ENCODE measurements at regions not wholly inside any gene's neighbourhood (a gene's known extent, or its start where the extent isn't known, plus 50 kb on each side); places are given as distances from the start of the nearest gene placed in this dataset.

DNA sequence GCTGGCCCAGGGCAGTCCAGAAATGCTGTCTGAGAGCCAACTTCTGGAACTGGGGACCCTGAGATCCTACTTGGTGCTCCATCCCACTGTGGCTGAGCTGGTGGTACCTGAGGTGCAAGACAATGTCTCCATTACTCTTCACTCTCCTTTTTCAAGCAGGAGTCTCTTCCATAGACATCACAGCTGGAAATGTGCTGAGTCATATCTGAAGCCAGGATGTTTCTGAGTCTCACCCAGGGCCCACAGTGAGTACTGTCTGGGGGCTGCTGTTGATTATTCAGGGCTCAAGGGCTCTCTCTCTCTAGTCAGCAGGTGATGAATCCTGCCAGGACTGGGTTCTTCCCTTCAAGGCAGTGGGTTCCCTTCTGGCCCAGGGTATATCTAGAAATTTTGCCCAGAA is 145.2 kb upstream of the TAS2R1 start:
- intact Hi-C loops (cut with DNase I) = no loop called here
- no peaks in the 10 kb centered on the region for H3K36me3 ChIP-seq (ENCODE audit: control insufficient read depth in 2 of 3, insufficient read depth in 3 of 3, low read length in 3 of 3)
- H3K4me1 ChIP-seq (ENCODE audit: control insufficient read depth in 2 of 3, insufficient read depth in 2 of 3, low read depth in 1 of 3, low read length in 3 of 3) = no peaks in the 10 kb centered on the region
- H3K9ac ChIP-seq (ENCODE audit: low read length in 3 of 3) = no peak overlapping the region
- H3K9me3 ChIP-seq (ENCODE audit: control insufficient read depth in 2 of 3, insufficient read depth in 1 of 3, low read length in 3 of 3) = no peaks in the 10 kb centered on the region
- H3K4me3 ChIP-seq (ENCODE audit: low read length in 3 of 3) = no peak overlapping the region
- TF ChIP-seq, protein P1, sequence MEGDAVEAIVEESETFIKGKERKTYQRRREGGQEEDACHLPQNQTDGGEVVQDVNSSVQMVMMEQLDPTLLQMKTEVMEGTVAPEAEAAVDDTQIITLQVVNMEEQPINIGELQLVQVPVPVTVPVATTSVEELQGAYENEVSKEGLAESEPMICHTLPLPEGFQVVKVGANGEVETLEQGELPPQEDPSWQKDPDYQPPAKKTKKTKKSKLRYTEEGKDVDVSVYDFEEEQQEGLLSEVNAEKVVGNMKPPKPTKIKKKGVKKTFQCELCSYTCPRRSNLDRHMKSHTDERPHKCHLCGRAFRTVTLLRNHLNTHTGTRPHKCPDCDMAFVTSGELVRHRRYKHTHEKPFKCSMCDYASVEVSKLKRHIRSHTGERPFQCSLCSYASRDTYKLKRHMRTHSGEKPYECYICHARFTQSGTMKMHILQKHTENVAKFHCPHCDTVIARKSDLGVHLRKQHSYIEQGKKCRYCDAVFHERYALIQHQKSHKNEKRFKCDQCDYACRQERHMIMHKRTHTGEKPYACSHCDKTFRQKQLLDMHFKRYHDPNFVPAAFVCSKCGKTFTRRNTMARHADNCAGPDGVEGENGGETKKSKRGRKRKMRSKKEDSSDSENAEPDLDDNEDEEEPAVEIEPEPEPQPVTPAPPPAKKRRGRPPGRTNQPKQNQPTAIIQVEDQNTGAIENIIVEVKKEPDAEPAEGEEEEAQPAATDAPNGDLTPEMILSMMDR (IDR thresholded peaks at IDR 0.05; ENCODE audit: borderline replicate concordance, extremely low read depth, insufficient read depth) = no peak
- no peak for DNase-seq
- H3K27me3 ChIP-seq (ENCODE audit: control insufficient read depth, insufficient read depth, low read length) = no peaks in the 10 kb centered on the region
- no peak overlapping the region for H3K27ac ChIP-seq (ENCODE audit: low read depth in 2 of 2, low read length in 2 of 2)
- FAIRE-seq = no peak

DNA sequence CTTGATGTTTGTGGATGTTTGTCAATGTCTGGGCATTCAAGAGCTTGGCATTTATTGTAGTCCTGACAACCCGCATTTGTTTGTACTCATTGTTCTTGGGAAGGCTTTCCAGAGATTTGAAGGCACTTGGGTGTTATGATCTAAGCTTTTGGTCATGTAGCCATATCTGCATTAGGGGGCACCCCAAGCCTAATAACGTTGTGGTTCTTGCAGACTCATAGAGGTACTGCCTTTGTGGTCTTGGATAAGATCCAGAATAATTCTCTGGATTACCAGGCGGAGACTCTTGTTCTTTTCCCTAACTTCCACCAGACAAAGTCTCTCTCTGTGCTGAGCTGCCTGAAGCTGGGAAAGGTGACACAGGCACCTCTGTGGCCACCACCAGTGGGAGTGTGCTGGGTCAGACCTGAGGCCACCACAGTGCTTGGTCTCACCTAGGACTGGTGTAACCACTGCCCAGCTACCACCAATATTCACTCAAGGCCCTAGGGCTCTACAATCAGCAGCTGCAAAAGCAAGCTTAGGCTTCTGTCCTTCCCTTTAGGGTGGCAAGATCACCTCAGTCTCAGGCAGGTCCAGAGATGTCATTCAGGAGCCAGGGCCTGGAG is 144.4 kb upstream of the TAS2R1 start:
- H3K4me3 ChIP-seq (ENCODE audit: low read length in 3 of 3) = no peak overlapping the region
- no peaks in the 10 kb centered on the region for H3K27me3 ChIP-seq (ENCODE audit: control insufficient read depth, insufficient read depth, low read length)
- intact Hi-C loops (cut with DNase I) = no loop called here
- DNase-seq = peak in 1 of 5 donors; percentile 40
- no peaks in the 10 kb centered on the region for H3K4me1 ChIP-seq (ENCODE audit: control insufficient read depth in 2 of 3, insufficient read depth in 2 of 3, low read depth in 1 of 3, low read length in 3 of 3)
- no peak for FAIRE-seq
- no peaks in the 10 kb centered on the region for H3K36me3 ChIP-seq (ENCODE audit: control insufficient read depth in 2 of 3, insufficient read depth in 3 of 3, low read length in 3 of 3)
- no peak overlapping the region for H3K9ac ChIP-seq (ENCODE audit: low read length in 3 of 3)
- H3K9me3 ChIP-seq (ENCODE audit: control insufficient read depth in 2 of 3, insufficient read depth in 1 of 3, low read length in 3 of 3) = no peaks in the 10 kb centered on the region
- TF ChIP-seq, protein P1 (IDR thresholded peaks at IDR 0.05; ENCODE audit: borderline replicate concordance, extremely low read depth, insufficient read depth) = no peak
- H3K27ac ChIP-seq (ENCODE audit: low read depth in 2 of 2, low read length in 2 of 2) = no peak overlapping the region

DNA sequence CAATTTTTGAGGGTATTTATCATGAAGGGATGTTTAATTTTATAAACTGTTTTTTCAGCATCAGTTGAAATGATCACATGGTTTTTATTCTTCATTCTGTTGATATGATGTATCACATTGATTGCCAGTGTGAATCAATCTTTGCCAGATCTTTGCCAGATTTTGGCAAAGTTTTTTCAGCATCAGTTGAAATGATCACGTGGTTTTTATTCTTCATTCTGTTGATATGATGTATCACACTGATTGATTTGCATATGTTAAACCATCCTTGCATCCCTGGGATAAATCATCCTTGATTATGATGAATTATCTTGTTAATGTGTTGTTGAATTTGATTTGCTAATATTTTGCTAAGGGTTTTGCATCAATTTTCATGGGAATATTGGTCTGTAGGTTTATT is 140.9 kb upstream of the TAS2R1 start:
- DNase-seq = no peak
- no peak overlapping the region for H3K27ac ChIP-seq (ENCODE audit: low read depth in 2 of 2, low read length in 2 of 2)
- H3K9ac ChIP-seq (ENCODE audit: low read length in 3 of 3) = no peak overlapping the region
- H3K36me3 ChIP-seq (ENCODE audit: control insufficient read depth in 2 of 3, insufficient read depth in 3 of 3, low read length in 3 of 3) = no peaks in the 10 kb centered on the region
- TF ChIP-seq, protein P1 (IDR thresholded peaks at IDR 0.05; ENCODE audit: borderline replicate concordance, extremely low read depth, insufficient read depth) = no peak
- H3K4me3 ChIP-seq (ENCODE audit: low read length in 3 of 3) = no peak overlapping the region
- FAIRE-seq = no peak
- intact Hi-C loops (cut with DNase I) = no loop called here
- H3K9me3 ChIP-seq (ENCODE audit: control insufficient read depth in 2 of 3, insufficient read depth in 1 of 3, low read length in 3 of 3) = no peaks in the 10 kb centered on the region
- no peaks in the 10 kb centered on the region for H3K4me1 ChIP-seq (ENCODE audit: control insufficient read depth in 2 of 3, insufficient read depth in 2 of 3, low read depth in 1 of 3, low read length in 3 of 3)
- H3K27me3 ChIP-seq (ENCODE audit: control insufficient read depth, insufficient read depth, low read length) = no peaks in the 10 kb centered on the region

DNA sequence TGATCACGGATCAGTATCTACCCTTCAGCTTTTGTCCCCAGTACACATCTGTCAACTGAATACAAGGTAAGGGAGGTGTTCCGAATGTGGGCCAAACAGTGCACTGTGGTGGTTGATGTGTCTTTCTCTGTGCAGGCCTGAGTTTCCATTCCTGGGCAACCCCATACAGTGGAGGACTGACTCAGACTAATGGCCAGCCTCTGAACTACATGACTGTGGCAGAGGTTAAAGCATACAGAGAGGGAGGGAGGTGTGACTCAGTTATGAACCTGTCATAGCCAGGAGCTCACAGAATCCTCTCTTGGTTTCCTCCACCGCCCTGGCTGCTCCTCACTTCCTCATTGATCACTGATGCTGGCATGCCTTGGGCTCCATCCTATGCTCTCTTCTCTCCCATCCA is 136.4 kb upstream of the TAS2R1 start:
- intact Hi-C loops (cut with DNase I) = no loop called here
- FAIRE-seq = no peak
- H3K27me3 ChIP-seq (ENCODE audit: control insufficient read depth, insufficient read depth, low read length) = no peaks in the 10 kb centered on the region

More for the DNA sequence above, 136.4 kb upstream of the TAS2R1 start:
- Histone ChIP-seq H3K9me3 (ENCODE audit: control insufficient read depth in 2 of 3, insufficient read depth in 1 of 3, low read length in 3 of 3) (no peaks in the 10 kb centered on the region), H3K27ac (ENCODE audit: low read depth in 2 of 2, low read length in 2 of 2) (no peak overlapping the region), H3K4me3 (ENCODE audit: low read length in 3 of 3) (no peak overlapping the region), H3K36me3 (ENCODE audit: control insufficient read depth in 2 of 3, insufficient read depth in 3 of 3, low read length in 3 of 3) (no peaks in the 10 kb centered on the region), H3K9ac (ENCODE audit: low read length in 3 of 3) (no peak overlapping the region), H3K4me1 (ENCODE audit: control insufficient read depth in 2 of 3, insufficient read depth in 2 of 3, low read depth in 1 of 3, low read length in 3 of 3) (no peaks in the 10 kb centered on the region)
- TF ChIP-seq, protein P1 (IDR thresholded peaks at IDR 0.05; ENCODE audit: borderline replicate concordance, extremely low read depth, insufficient read depth) = no peak
- DNase-seq = no peak
